ENCODE measurements at regions not wholly inside any gene's neighbourhood (a gene's known extent, or its start where the extent isn't known, plus 50 kb on each side); places are given as distances from the start of the nearest gene placed in this dataset.

DNA sequence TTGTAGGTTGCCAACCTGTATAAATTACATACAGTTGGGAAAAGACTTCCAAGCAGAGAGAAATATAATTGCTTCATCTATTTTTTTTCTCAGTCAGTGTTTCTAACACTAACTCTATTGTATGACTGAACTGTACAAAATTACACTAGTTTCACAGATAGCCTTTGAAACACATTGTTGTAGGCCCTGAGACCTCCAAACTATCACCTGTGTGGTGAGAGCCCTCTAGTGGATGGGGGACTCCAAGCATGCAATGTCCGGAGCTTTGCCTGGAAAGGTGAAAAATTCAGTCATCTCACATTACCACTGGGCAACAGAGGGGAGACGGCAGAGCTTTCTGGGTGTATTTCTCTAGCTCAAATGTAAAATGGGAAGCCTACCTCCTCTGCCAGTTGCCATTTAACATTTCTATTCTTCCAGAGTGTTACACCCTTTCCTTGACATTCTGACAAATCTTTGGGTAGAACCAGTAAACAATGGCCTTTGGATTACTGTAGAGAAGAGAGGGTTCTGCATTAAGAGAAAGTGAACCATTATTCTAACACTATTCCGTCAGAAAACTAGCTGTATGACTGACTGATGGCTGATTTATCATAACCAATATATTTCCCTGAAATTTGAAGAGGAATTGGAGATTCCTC is 212.2 kb downstream of the LYPLAL1 start:
- H3K4me3 ChIP-seq = no peak overlapping the region
- no peak overlapping the region for H3K4me2 ChIP-seq
- CTCF ChIA-PET = interaction anchor here (0.6 to 0.8 kb wide), 2 partner anchors 174 to 671 kb away, joined by 3 to 5 read pairs; no protein-coding TSS in a partner anchor
- intact Hi-C loops (cut with micrococcal nuclease; ENCODE audit: unreplicated experiment) = loop anchor here (1.0 to 10.0 kb wide), 7 partner anchors 64 to 1054 kb away; no protein-coding TSS in a partner anchor
- no peak for TF ChIP-seq EZH2 (IDR thresholded peaks at IDR 0.05; ENCODE audit: low read depth)
- peak; percentile 79 for TF ChIP-seq CTCF (conservative IDR thresholded peaks at IDR 0.05)
- H3K9me3 ChIP-seq (ENCODE audit: insufficient read depth, low read depth) = peaks cover 5% of the 10 kb centered on the region; the same call in 1 of the 2 replicates
- POLR2A ChIA-PET (ENCODE audit: unreplicated experiment) = interaction anchor here (0.6 to 0.7 kb wide), 2 partner anchors 55 to 107 kb away, joined by 5 read pairs; no protein-coding TSS in a partner anchor
- no peaks in the 10 kb centered on the region for H3K79me2 ChIP-seq (ENCODE audit: low read depth)
- no peak overlapping the region for H3K27ac ChIP-seq
- no peaks in the 10 kb centered on the region for H3K36me3 ChIP-seq (ENCODE audit: low read depth)
- H2AFZ ChIP-seq = no peak overlapping the region; the same call in 1 of the 2 replicates
- H3F3A ChIP-seq (ENCODE audit: insufficient read depth, low read depth) = no peaks in the 10 kb centered on the region
- peaks cover 6% of the 10 kb centered on the region; the same call in 1 of the 2 replicates for H3K4me1 ChIP-seq (replicated peaks; ENCODE audit: insufficient read depth)
- no peaks in the 10 kb centered on the region for H3K9me2 ChIP-seq (ENCODE audit: insufficient read depth)
- peak; percentile 43 to 63 for DNase-seq
- H4K20me1 ChIP-seq (ENCODE audit: insufficient read depth) = no peaks in the 10 kb centered on the region
- no TSS peak for BruUV-seq (replicated peaks)
- no peaks in the 10 kb centered on the region for H3K27me3 ChIP-seq (ENCODE audit: insufficient read depth, low read depth)

DNA sequence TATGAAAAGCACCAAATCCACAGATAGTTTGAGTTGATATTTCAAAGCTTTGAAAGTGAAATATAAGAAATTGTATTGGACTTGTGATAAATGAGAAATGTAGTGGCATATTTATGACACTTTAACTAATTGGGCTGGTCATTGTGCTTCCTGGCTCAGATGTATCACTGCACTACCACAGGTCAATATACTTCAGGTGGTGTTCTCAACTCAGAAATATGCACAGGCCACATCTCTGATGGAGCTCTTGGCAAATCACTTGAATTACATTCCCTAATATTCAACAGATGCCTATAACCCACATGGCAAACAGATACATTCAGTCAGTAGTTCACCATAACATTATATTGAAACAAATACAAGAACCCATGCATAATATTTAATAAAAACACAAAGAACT is 209.6 kb downstream of the LYPLAL1 start:
- Histone ChIP-seq H3K9me3 (ENCODE audit: insufficient read depth, low read depth) (peaks cover 5% of the 10 kb centered on the region; the same call in 1 of the 2 replicates), H3K27ac (no peak overlapping the region), H3K79me2 (ENCODE audit: low read depth) (no peaks in the 10 kb centered on the region), H3F3A (ENCODE audit: insufficient read depth, low read depth) (no peaks in the 10 kb centered on the region), H4K20me1 (ENCODE audit: insufficient read depth) (no peaks in the 10 kb centered on the region), H3K4me3 (no peak overlapping the region), H2AFZ (no peak overlapping the region), H3K9me2 (ENCODE audit: insufficient read depth) (no peaks in the 10 kb centered on the region), H3K4me1 (replicated peaks; ENCODE audit: insufficient read depth) (peaks cover 6% of the 10 kb centered on the region; the same call in 1 of the 2 replicates), H3K27me3 (ENCODE audit: insufficient read depth, low read depth) (no peaks in the 10 kb centered on the region), H3K36me3 (ENCODE audit: low read depth) (no peaks in the 10 kb centered on the region), H3K4me2 (no peak overlapping the region)
- POLR2A ChIA-PET (ENCODE audit: unreplicated experiment) = no interaction called here
- BruUV-seq (replicated peaks) = no TSS peak
- intact Hi-C loops (cut with micrococcal nuclease; ENCODE audit: unreplicated experiment) = loop anchor here (10.0 kb wide), 2 partner anchors 678 to 798 kb away; no protein-coding TSS in a partner anchor
- TF ChIP-seq CTCF (conservative IDR thresholded peaks at IDR 0.05) = no peak
- TF ChIP-seq EZH2 (IDR thresholded peaks at IDR 0.05; ENCODE audit: low read depth) = no peak
- CTCF ChIA-PET = no interaction called here
- DNase-seq = no peak

DNA sequence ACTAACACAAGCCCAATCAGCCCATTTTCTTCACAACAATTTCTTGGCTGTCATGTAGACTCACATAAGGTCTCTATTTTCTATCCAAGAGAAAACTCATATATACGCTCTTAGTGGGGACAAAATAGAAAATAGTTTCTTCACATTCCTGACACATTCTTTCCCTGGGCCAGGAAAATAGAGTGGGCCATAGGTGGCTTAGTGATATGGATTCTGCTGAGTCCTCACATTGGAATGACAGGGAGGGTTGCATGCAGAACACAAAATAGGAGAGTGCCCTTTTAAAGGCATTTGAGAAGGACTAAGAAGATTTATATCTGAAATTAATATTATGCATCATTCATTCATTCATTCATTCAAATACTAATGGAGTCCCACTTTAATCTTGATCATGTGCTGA is 207.7 kb downstream of the LYPLAL1 start:
- no peak overlapping the region for H3K4me3 ChIP-seq
- H3K9me3 ChIP-seq (ENCODE audit: insufficient read depth, low read depth) = peaks cover 5% of the 10 kb centered on the region; the same call in 1 of the 2 replicates
- no peak overlapping the region for H2AFZ ChIP-seq
- POLR2A ChIA-PET (ENCODE audit: unreplicated experiment) = no interaction called here
- no peaks in the 10 kb centered on the region for H3K36me3 ChIP-seq (ENCODE audit: low read depth)
- no peak for DNase-seq
- H3K79me2 ChIP-seq (ENCODE audit: low read depth) = no peaks in the 10 kb centered on the region
- TF ChIP-seq EZH2 (IDR thresholded peaks at IDR 0.05; ENCODE audit: low read depth) (no peak), CTCF (conservative IDR thresholded peaks at IDR 0.05) (no peak)
- H3K9me2 ChIP-seq (ENCODE audit: insufficient read depth) = no peaks in the 10 kb centered on the region
- H3F3A ChIP-seq (ENCODE audit: insufficient read depth, low read depth) = no peaks in the 10 kb centered on the region
- H4K20me1 ChIP-seq (ENCODE audit: insufficient read depth) = no peaks in the 10 kb centered on the region
- H3K27ac ChIP-seq = no peak overlapping the region
- no TSS peak for BruUV-seq (replicated peaks)
- CTCF ChIA-PET = no interaction called here
- H3K4me2 ChIP-seq = no peak overlapping the region
- intact Hi-C loops (cut with micrococcal nuclease; ENCODE audit: unreplicated experiment) = loop anchor here (10.0 kb wide), 2 partner anchors 677 to 797 kb away; no protein-coding TSS in a partner anchor
- peaks cover 6% of the 10 kb centered on the region; the same call in 1 of the 2 replicates for H3K4me1 ChIP-seq (replicated peaks; ENCODE audit: insufficient read depth)
- H3K27me3 ChIP-seq (ENCODE audit: insufficient read depth, low read depth) = no peaks in the 10 kb centered on the region
